ENCODE measurements at regions not wholly inside any gene's neighbourhood (a gene's known extent, or its start where the extent isn't known, plus 50 kb on each side); places are given as distances from the start of the nearest gene placed in this dataset.

- TF ChIP-seq CTCF (IDR thresholded peaks at IDR 0.05) = no peak
- TF ChIP-seq POLR2A (IDR thresholded peaks at IDR 0.05) = no peak
Observed at GRCh38 chr13:79830426-79830825, 349.5 kb downstream of the NDFIP2 start.
